IPS-NIHi11 (cell line): ENCODE measurements at regions not wholly inside any gene's neighbourhood (a gene's known extent, or its start where the extent isn't known, plus 50 kb on each side); places are given as distances from the start of the nearest gene placed in this dataset.
"Not testable (repeated sequence)": the region's sequence is repeated elsewhere in the genome, so short reads cannot be mapped to it uniquely, and the experiment has no call there.

Source experiments
- DNase-seq: peaks from one replicate; pipeline ENCODE4 v3.0.0; 2012; ENCODE audit warnings: mixed read lengths, low spot score

DNA sequence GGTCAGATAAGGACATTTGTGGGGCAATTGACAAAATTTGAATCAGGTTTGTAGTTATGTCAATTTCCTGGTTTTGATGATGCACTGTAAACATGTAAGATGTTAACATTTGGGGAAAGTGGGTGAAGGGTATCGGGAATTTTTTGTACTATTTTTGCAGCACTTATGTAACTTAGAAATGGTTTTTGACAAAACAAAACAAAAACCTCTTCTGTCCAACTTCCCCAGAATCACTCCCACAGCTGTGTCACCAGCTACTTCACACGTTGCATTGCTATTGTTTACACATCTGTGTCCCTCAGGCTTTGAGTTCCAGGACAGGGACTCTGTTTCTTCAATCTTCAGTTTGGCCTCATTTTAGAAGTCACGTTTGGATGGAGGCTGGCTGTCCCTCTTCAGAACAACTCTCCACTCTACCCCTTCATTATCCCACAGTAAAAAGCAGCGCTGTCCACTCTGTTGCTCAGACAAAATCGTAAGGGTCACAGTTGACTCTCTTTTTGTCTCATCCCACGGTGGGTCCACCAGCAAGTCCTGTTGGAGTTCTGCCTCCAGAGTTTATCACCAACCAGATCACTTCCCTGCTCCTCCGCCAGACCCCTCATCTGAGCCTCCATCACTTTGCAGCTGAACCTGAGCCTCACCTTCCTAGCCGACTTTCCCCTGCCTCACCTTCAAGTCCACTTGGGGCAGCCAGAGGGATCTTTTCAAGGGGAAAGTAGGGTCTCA is 63.2 kb downstream of the NENF start:
- no peak for DNase-seq

DNA sequence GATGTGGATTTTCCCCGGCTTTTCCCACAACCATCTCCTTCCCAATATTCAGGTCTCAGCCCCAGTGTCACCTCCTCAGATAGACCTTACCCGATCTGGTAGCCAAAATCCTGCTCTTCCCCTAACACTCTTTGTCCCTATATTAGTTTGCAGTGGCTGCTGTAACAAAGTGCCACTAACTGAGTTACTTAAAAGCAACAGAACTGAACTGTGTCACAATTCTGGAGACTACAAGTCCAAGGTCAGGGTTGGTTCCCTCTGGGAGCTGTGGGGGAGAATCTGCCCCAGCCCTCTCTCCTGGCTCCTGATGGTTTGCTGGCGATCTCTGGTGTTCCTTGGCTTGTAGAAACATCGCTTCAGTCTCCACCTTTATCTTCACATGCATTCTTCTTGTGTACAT is 64.0 kb downstream of the NENF start:
- no peak for DNase-seq

DNA sequence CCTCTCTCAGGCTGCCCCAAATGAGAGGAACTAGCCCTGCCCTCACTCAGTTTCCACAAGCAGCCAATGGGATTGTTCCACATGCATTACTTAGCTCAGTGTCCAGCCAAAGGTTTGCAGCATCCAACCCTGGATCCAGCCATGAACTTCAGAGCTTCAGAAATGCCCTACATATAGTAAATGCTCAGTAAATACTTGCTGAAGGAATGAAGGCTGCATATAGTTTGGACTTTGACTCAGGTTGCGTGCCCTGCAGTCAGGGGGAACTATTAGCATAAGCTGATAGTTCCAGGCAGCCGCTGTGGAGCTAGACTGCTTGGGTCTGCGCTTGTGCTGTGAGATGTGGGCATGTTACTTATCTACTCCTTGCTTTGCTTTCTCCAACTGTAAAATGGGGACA is 64.8 kb downstream of the NENF start:
- DNase-seq, result no peak

DNA sequence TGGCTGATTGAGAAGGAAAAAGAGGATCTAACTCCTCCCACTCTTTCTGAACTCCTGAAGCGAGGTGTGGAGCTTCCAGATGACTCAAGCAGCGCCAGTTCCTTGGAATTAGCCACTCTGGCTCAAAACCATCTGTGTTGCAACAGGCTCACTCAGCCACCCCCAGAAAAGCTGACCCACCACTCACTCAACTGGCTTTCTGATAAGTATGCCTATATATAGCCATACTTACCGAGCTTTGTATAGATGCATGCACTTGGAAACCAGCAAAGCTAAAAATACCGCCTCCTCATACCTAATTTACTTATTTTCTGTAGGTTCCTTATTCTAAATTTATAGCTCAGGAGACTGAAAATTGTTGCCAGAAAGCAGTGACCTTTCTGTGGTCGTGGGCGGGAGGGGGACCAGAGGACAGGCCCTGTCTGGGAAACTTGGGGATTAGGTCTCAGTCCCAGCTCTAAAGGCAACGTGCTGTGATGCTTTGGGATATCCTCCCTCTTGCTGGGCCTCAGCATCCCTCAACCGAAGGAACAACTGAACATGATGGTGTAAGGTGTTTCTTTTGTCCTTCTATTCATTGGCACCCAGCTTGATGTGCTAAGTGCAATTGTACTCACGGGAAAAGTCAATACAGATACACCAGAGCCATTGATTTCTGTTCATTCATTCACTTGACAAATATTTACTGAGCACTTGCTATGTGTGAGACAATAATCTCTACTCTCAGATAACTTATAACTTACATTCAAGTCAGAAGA is 65.7 kb downstream of the NENF start:
- DNase-seq, result peak; percentile 53

DNA sequence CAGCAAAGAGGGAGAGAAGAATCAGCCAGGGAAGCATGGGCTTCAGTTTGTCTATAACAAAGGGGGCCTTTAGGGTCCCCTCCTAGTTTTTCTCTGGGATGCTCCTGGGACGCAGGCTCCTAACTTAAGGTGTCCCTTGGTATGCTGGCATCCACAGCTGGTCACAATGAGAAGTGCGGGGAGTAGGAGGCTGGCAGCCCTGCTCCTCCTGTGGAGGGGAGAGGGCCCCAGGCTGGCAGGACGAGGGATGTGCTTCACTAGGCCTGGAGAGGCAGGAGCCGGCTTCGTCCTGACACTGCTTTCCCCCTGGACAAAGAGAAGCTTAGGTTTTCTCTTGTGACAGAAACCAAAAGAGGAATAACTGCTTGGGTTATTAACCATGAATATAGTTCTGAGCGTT is 67.6 kb downstream of the NENF start:
- no peak for DNase-seq

DNA sequence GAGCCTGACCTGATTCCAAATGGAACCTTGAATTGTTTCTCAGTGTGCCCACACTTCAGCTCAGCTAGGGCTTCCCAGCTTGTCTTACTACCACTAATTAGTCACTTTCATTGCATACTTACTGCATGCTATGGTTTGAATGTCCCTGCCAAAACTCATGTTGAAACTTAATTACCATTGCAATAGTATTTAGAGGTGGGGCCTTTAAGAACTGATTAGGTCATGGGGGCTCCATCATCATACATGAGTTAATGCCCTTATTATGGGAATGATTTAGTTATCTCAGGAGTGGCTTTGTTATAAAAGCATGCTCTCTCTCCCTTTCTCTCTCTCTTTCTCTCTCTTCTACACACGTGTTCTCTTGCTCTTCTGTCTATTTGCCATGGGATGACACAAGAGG is 68.3 kb downstream of the NENF start:
- DNase-seq, result no peak

DNA sequence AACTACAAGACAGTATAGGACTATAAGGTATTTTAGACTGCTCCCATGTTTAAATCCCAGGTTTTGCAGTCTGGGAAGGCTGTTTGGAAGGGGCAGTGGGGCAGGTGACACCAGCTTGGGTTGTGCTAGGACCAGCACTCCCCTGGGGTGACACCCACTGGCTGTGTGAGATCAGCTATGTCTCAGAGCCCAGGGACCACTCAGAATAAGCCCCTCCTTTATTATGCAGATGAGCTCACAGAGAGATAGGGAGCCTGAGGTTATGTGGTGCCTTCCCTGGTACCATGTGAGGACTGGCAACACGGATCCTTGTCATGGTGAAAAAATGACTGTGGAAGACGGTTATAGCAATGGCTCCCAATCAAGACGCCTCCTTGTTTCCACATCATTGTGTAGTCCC is 71.0 kb downstream of the NENF start:
- DNase-seq, result no peak

DNA sequence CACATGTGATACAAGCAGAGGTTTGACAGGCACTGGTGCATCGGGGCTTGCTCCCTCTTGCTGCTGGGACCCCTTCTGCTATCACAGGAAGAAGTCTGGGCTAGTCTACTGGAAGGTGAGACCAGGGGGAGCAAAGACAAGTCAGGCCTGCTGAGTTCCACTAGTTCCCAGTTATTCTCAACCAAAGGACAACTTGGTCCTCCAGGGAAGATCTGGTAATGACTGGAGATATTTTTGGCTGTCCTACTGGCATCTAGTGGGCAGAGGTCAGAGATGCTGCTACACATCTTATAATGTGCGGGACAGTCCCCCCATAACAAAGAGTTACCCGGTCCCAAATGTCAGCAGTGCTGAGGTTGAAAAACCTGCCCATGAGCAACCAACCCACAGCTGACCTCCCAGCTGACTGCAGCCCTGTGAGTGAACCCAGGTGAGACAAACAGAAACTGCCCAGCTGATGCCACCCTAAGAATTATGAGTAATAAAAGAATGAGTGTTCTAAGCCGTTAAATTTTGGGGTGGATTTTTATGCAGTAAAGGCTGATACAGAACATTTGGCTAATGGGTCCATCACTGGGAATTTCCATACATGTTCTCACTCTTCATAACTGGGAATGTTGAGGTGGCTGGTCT is 71.6 kb downstream of the NENF start:
- no peak for DNase-seq

DNA sequence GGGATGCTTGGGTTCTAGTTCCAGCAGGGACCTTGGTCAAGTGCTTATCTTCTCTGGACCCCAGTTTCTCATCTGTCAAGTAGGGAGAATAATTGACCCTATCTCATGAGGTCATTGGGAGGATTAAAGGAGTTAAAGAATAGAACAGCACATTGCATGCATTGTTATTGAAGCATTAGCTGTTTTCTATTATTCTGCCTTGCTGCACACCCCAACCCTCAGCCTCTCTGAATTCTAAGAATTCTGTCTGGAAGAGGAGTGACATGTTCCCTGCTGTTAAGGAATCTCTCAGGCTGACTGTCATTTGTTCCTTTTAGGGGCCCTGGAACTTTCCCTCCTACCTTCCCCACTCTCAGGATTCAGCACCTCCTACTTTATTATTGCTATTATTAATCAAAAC is 73.9 kb downstream of the NENF start:
- no peak for DNase-seq

DNA sequence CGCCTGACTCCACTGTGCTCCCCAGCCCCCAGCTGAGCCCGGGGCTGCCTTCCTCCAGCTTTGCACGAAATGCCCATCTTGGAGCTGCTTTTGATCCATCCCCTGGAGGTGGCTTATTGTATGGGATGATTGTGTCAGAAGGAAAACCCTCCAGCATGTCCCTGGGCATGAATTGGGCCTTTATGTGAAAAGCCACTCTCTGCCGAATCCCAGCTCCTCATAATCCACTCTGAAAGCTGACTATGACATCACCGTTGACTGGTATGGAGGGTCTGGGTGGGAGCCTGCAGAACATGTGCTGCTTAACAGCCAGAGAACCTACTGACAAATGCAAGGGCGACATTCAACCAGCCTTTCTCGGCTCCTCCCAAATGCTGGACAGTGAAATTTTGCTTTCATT is 74.6 kb downstream of the NENF start:
- no peak for DNase-seq

DNA sequence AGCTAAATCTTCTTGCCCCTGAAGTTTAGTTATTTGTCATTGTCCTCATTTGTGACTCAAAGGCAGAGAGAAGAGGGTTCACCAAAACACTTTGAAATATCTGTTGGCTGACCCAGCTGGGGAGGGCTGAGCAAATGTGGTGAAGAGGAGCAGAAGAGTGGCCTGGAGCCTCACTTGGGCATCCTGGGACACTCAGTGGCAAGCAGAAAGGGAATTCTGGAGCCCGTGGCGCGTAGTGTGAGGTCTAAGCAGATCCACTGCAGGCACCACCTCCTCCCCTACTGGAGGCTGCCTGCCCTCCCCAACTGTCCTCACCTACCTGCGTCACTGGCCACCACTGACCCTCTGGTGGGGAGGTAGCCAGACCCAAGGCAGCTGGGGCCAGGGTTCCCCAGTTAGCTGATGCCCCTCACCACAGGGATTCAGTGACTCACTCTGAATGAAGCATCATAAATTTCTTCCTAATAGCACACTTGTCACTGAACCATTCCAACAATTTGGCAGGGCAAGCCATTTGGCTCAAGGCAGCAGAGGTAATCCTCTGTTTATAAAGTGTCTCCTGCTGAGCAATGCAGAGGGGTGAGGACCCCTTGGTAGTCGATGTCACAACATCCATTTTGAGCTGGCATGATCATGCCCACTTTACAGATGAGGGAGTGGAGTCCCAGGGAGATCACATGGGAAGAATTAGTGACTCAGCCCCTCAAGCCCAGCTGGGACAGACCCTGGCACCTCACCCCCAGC is 80.3 kb downstream of the NENF start:
- peak; percentile 54 for DNase-seq

DNA sequence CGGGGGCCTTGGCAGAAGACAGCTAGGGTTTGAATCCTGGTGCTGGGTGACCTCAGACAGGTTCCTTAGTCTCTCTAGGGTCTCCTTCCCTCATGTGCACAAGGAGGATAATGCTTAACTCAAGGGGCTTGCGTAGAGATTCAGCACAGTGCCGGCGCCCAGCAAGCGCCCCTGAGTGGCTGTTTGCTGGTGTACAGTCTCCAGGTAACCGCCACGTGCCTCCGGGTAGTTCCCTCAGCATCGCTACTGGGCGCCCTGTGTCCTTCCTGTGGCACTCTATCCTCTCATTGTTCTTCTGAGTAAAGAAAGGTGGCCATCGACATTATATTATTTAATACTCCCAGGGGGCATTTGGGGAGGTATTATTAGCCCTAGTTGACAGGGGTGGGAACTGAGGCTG is 80.9 kb downstream of the NENF start:
- DNase-seq, result no peak

DNA sequence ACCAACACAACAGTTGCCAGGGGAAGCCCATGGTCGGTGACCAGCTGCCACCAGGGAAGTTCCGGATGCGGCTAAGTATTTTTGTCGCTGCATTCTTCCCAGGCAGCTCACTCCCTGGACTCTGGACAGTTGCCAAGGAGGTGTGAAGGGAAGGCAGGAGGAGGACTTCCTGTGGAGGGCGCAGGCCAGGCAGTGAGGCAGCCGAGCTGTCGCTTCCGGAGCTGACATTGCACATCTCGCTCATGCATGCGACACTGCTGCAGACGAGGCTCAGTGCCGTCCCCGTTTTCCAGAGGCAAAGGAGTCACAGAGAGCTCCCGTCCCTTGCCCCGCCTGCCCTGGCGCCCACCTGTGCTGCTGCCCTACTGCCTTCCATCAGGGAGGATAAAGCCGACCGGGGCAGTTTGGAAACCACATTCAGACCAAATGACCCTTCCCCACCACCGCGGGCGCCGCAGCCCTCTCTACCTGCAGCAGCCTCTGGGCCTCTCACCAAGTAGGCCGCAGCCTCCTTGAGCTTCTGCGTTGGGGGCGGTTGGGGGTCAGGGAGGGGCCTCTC is 81.4 kb downstream of the NENF start:
- DNase-seq, result peak; percentile 62

DNA sequence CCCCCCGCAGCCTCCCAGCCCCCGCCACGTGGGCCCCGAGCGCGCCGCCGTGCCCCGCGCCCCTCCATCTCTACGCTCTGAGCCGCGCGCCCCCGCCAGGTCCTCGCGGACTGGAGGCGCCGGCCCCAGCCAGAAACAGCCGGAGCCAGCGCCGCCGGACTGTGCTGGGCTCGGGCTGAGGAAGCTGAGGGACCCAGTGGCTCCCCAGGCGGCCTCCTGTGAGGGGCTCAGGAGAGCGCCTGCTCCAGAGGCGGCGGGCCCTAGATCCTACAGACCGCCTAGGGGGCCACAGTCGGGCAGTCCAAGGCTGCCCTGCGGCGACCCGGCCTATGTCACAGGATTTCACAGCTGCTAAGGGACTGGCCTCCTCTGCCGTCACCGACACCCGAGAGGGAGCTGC is 82.1 kb downstream of the NENF start:
- peak; percentile 49 for DNase-seq

DNA sequence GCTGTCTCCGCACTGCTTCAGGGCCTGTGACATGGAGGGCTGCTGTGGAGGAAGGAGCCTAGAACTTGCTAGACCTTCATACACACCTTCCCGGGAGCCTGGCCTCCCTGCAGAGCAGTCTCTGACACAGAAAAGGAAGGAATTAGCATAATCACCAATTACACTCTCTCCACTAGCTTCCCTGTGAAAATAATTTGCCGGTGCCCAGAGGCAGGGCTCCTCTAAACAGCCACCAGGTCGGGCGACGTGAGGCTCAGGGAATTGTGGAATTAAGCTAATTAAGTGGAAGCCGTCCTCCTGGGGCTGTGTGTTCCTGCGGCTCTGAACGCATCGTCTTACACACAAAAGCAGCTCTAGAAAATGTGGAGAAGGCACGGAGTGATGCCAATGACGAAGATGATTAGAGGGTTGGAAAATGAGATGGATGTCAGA is 82.6 kb downstream of the NENF start:
- peak; percentile 34 for DNase-seq

DNA sequence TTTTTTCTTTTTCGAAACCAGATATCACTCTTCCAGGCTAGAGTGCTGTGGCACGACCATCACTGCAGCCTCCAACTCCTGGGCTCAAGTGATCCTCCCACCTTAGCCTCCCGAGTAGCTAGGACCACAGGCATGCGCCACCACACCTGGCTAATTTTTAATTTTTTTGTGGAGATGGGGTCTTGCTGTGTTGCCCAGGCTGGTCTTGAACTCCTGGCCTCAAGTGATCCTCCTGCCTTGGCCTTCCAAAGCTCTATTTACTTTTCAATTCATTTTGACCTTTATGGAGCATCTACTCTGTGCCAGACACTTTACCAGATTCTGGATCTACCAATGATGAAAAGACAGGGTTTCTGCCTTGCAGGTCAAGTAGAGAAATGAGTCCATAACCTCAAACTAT is 83.3 kb downstream of the NENF start:
- DNase-seq, result not testable (repeated sequence)

DNA sequence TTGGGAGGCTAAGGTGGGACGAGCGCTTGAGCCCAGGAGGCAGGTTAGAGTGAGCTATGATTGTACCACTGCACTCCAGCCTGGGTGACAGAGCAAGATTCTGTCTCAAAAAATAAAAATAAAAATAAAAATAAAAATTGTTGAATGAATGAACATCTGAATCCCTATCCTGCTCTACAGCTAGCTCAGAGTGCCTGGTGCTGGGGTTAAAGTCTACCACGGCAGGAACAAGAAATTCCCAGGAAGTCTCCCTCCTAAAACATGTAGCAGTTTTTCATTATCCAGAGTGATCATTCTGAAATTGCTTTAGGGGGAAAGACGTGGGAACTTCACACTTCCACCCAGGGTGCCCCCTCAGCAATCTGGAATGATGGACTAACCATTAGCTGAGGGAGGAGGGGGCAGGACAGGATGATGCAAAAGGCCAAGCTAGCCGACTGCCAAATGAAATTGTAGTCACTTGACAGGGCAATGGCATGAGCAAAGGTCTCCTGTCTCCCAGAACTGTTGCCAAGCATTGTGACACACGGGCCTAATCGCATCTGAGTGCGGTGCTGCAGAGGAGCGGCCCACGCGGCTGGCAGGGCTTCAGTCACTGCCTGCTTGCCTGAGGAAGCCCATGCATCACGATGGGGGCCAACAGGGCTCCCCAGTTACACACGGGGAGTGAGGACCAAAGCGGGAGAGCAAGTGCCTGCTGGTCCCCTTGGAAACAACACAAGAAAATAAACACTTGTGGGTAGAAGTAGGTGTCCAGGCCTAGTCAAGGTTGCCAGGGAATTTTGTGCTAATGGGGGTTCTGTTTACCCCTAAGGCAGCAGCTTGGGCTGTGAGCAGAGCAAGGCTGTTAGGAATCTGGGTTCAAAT is 85.7 kb downstream of the NENF start:
- DNase-seq, result peak; percentile 34

DNA sequence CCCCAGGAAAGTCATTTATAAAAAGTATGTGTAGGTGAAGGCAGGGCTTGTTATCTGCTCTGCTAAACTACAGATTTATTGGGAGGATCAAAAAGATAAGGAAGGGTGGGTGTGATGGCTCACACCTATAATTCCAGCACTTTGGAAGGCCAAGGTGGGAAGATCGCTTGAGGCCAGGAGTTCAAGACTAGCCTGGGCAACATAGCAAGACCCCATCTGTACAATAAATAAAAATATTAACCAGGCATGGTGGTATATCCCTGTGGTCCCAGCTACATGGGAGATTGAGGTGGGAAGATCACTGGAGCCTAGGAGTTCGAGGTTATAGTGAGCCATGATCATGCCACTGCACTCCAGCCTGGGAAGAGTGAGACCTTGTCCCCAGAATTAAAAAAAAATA is 86.4 kb downstream of the NENF start:
- DNase-seq, result no peak

DNA sequence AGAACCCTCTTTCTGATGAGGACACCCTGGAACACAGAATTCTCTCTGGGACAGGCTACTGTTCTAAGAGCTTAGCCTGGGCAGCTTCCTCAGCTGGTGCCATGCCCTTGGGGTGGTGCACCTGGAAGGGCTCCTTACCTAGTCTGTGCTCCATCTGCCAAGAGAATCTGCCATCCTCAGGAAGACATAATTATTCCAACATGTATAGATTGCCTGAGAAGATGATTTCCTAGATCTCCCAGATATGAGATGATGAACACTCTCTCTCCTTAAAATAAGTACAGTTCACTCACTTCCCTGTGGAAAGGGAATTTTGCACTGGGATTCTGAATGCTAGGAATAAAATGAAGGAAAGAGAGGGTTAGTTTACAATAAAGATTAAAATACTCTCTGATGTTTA is 87.6 kb downstream of the NENF start:
- DNase-seq, result no peak

DNA sequence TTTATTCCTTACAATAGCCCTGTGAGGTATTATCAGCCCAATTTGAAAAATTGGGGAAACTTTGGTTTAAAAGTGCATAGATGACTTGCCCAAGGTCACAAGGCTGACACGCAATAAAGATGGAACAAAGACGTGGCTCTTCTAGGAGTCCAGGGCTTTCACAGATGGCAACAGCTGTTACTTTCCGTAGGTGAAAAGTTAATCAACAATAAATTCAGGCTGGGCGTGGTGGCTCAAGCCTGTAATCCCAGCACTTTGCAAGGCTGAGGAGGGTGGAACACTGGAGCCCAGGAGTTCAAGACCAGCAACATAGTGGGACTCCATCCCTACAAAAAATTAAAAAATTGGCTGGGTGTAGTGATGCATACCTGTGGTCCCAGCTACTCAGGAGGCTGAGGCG is 87.8 kb upstream of the ATF3 start:
- no peak for DNase-seq

DNA sequence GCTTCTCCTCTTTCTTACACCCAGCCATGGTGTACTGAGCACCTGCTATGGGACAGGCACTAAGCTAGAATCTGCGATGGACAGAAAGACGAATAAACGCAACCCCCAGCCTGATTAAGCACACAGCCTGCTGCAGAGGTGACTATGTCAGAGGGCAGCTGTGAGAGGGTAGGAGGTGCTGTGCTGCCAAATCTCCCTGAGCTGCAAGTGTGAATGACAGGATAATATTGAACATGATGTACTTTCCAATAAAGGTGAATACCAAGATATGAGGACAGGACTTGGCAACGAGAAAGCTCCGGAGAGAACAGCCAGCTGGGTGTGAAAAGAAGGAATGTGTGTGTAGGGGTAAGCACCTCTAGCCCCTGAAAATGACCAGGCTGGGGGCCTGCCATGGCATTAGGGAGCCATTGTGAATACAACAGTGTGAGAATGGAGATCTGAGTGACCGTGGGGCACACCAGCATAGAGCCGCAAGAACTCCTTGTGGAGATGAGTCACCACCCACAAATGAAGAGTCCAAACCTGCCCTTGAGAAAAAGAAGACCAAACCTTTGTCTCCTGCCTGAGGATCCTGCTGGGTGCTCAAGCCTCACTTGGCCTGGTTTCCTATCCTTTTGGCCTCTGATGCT is 83.0 kb upstream of the ATF3 start:
- DNase-seq, result no peak
